ENCODE measurements at regions not wholly inside any gene's neighbourhood (a gene's known extent, or its start where the extent isn't known, plus 50 kb on each side); places are given as distances from the start of the nearest gene placed in this dataset.

- Histone ChIP-seq H2AK5ac (ENCODE audit: low read length, severe bottlenecking) (peak overlapping the region; percentile 91), H2BK5ac (ENCODE audit: low read depth, low read length, poor library complexity, severe bottlenecking) (peak overlapping the region; percentile 99), H3K9me3 (ENCODE audit: control insufficient read depth, low read length) (no peaks in the 10 kb centered on the region), H3K4ac (ENCODE audit: low read depth in 1 of 2, low read length in 2 of 2) (peak overlapping the region; percentile 100), H2BK12ac (ENCODE audit: low read length in 2 of 2) (peak overlapping the region; percentile 51 to 99), H2BK15ac (ENCODE audit: low read depth, poor library complexity, severe bottlenecking) (peak overlapping the region; percentile 62), H3K9ac (ENCODE audit: low read length) (peak overlapping the region; percentile 95), H3K27me3 (ENCODE audit: control insufficient read depth in 1 of 2, insufficient read depth in 1 of 2, low read length in 2 of 2) (no peaks in the 10 kb centered on the region), H3K4me2 (ENCODE audit: low read length, poor library complexity, severe bottlenecking) (peak overlapping the region; percentile 36), H3K4me3 (ENCODE audit: insufficient read depth in 1 of 2, low read depth in 1 of 2, low read length in 2 of 2) (peak overlapping the region in 1 of 2 experiments; percentile 61), H3K23ac (ENCODE audit: low read length in 2 of 2) (peak overlapping the region in 1 of 2 experiments; percentile 99), H2AFZ (ENCODE audit: low read depth, low read length) (no peak overlapping the region), H2BK120ac (ENCODE audit: low read depth, low read length) (peak overlapping the region; percentile 100), H3K18ac (ENCODE audit: low read depth in 1 of 2, low read length in 2 of 2) (peak overlapping the region; percentile 86 to 99), H3K4me1 (ENCODE audit: control insufficient read depth, insufficient read depth, low read depth, low read length) (peaks cover 60% of the 10 kb centered on the region), H3K79me1 (replicated peaks; ENCODE audit: low read length, poor library complexity, severe bottlenecking) (peaks cover 1% of the 10 kb centered on the region), H3K14ac (ENCODE audit: low read length in 2 of 2) (peak overlapping the region in 1 of 2 experiments; percentile 98), H3K36me3 (ENCODE audit: control insufficient read depth in 1 of 2, insufficient read depth in 2 of 2, low read depth in 1 of 2, low read length in 2 of 2) (no peaks in the 10 kb centered on the region), H4K8ac (ENCODE audit: low read length) (peak overlapping the region; percentile 99), H3K27ac (ENCODE audit: low read length, poor library complexity, severe bottlenecking) (peak overlapping the region; percentile 99), H4K91ac (ENCODE audit: low read length) (peak overlapping the region; percentile 95)
- peak; percentile 94 for DNase-seq
- 0% methylated on average over 52 of the region's 93 CpGs for WGBS
Observed at GRCh38 chr9:129482521-129483414, 138.1 kb downstream of the C9orf50 start.

- peak overlapping the region; percentile 92 to 98 for H3K18ac ChIP-seq (ENCODE audit: low read depth in 1 of 2, low read length in 2 of 2)
- H3K14ac ChIP-seq (ENCODE audit: low read length in 2 of 2), result peak overlapping the region; percentile 50 to 88
- H3K4me2 ChIP-seq (ENCODE audit: low read length, poor library complexity, severe bottlenecking), result peak overlapping the region; percentile 77
- H3K27me3 ChIP-seq (ENCODE audit: control insufficient read depth in 1 of 2, insufficient read depth in 1 of 2, low read length in 2 of 2), result no peaks in the 10 kb centered on the region
- peak overlapping the region; percentile 99 for H3K4ac ChIP-seq (ENCODE audit: low read depth in 1 of 2, low read length in 2 of 2)
- H3K9me3 ChIP-seq (ENCODE audit: control insufficient read depth, low read length), result no peaks in the 10 kb centered on the region
- H3K4me3 ChIP-seq (ENCODE audit: insufficient read depth in 1 of 2, low read depth in 1 of 2, low read length in 2 of 2), result peak overlapping the region; percentile 24 to 60
- peak overlapping the region; percentile 90 for H3K27ac ChIP-seq (ENCODE audit: low read length, poor library complexity, severe bottlenecking)
- H2BK12ac ChIP-seq (ENCODE audit: low read length in 2 of 2), result peak overlapping the region; percentile 99 to 100
- no peaks in the 10 kb centered on the region for H3K36me3 ChIP-seq (ENCODE audit: control insufficient read depth in 1 of 2, insufficient read depth in 2 of 2, low read depth in 1 of 2, low read length in 2 of 2)
- 11% methylated on average over 38 of the region's 55 CpGs for WGBS
- H4K91ac ChIP-seq (ENCODE audit: low read length), result peak overlapping the region; percentile 100
- peak overlapping the region; percentile 91 for H3K9ac ChIP-seq (ENCODE audit: low read length)
- peak overlapping the region; percentile 99 for H4K8ac ChIP-seq (ENCODE audit: low read length)
- H2AFZ ChIP-seq (ENCODE audit: low read depth, low read length), result no peak overlapping the region
- peaks cover 52% of the 10 kb centered on the region for H3K4me1 ChIP-seq (ENCODE audit: control insufficient read depth, insufficient read depth, low read depth, low read length)
- peak overlapping the region; percentile 95 for H2AK5ac ChIP-seq (ENCODE audit: low read length, severe bottlenecking)
- peak overlapping the region; percentile 100 for H2BK120ac ChIP-seq (ENCODE audit: low read depth, low read length)
- peak overlapping the region; percentile 99 for H2BK5ac ChIP-seq (ENCODE audit: low read depth, low read length, poor library complexity, severe bottlenecking)
- peak overlapping the region; percentile 22 to 23 for H3K23ac ChIP-seq (ENCODE audit: low read length in 2 of 2)
- DNase-seq, result peak; percentile 60
- peak overlapping the region; percentile 99 for H2BK15ac ChIP-seq (ENCODE audit: low read depth, poor library complexity, severe bottlenecking)
- peaks cover 1% of the 10 kb centered on the region for H3K79me1 ChIP-seq (replicated peaks; ENCODE audit: low read length, poor library complexity, severe bottlenecking)
Observed at GRCh38 chr9:129481810-129482511, 138.9 kb downstream of the C9orf50 start.

DNA sequence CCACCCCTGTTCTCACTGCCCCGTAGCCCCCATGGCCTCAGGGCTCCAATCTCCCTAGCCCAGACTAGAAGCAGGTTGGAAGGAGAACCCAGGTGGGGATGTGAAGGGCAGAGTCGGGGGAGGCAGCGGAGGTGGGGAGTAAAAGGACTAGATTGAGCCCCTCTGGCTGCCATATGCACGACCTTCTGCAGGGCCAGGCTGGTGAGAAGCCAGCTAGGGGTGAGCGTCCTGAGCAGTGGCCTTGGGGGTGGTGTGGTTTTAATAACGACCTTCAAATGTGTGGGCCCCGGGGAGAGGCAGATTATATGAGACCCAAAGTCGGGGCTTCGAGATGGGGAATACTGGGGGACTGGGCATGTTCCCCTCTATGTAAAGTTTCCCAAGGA is 139.5 kb downstream of the C9orf50 start:
- peak overlapping the region; percentile 95 for H2AK5ac ChIP-seq (ENCODE audit: low read length, severe bottlenecking)
- peak overlapping the region in 1 of 2 experiments; percentile 22 for H3K23ac ChIP-seq (ENCODE audit: low read length in 2 of 2)
- no peak for DNase-seq
- H3K4me3 ChIP-seq (ENCODE audit: insufficient read depth in 1 of 2, low read depth in 1 of 2, low read length in 2 of 2), result peak overlapping the region in 1 of 2 experiments; percentile 60
- H3K27ac ChIP-seq (ENCODE audit: low read length, poor library complexity, severe bottlenecking), result peak overlapping the region; percentile 90
- no peaks in the 10 kb centered on the region for H3K36me3 ChIP-seq (ENCODE audit: control insufficient read depth in 1 of 2, insufficient read depth in 2 of 2, low read depth in 1 of 2, low read length in 2 of 2)
- no peaks in the 10 kb centered on the region for H3K9me3 ChIP-seq (ENCODE audit: control insufficient read depth, low read length)
- WGBS, result 84% methylated on average over 6 of the region's 9 CpGs
- peak overlapping the region; percentile 100 for H4K91ac ChIP-seq (ENCODE audit: low read length)
- H3K14ac ChIP-seq (ENCODE audit: low read length in 2 of 2), result peak overlapping the region in 1 of 2 experiments; percentile 81
- H4K8ac ChIP-seq (ENCODE audit: low read length), result peak overlapping the region; percentile 99
- peak overlapping the region; percentile 99 for H2BK15ac ChIP-seq (ENCODE audit: low read depth, poor library complexity, severe bottlenecking)
- peak overlapping the region; percentile 99 to 100 for H2BK12ac ChIP-seq (ENCODE audit: low read length in 2 of 2)
- peak overlapping the region; percentile 91 for H3K9ac ChIP-seq (ENCODE audit: low read length)
- H3K79me1 ChIP-seq (replicated peaks; ENCODE audit: low read length, poor library complexity, severe bottlenecking), result peaks cover 1% of the 10 kb centered on the region
- H2BK5ac ChIP-seq (ENCODE audit: low read depth, low read length, poor library complexity, severe bottlenecking), result peak overlapping the region; percentile 4
- no peaks in the 10 kb centered on the region for H3K27me3 ChIP-seq (ENCODE audit: control insufficient read depth in 1 of 2, insufficient read depth in 1 of 2, low read length in 2 of 2)
- peak overlapping the region; percentile 77 for H3K4me2 ChIP-seq (ENCODE audit: low read length, poor library complexity, severe bottlenecking)
- H3K4me1 ChIP-seq (ENCODE audit: control insufficient read depth, insufficient read depth, low read depth, low read length), result peaks cover 49% of the 10 kb centered on the region
- no peak overlapping the region for H2AFZ ChIP-seq (ENCODE audit: low read depth, low read length)
- peak overlapping the region; percentile 100 for H2BK120ac ChIP-seq (ENCODE audit: low read depth, low read length)
- peak overlapping the region; percentile 92 to 98 for H3K18ac ChIP-seq (ENCODE audit: low read depth in 1 of 2, low read length in 2 of 2)
- H3K4ac ChIP-seq (ENCODE audit: low read depth in 1 of 2, low read length in 2 of 2), result peak overlapping the region; percentile 99

DNA sequence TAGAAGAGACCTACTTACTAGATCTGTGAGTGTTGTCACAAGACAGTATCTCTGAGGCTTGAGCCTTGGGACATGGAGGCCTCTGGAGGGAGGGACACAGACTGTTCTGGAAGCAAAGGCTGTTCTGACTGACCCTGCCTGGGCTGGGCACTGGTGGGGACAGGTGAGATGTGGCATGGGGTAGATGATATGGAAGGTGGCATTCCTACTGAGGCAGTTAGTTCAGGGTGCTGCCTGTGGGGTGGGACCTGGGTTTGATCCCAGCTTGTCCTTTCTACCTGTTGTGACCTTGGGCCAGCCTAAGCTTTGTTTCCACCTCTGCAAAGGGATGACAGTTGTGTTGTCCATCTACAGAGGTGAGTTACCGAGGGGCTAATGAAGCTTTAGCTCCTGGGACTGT is 140.2 kb downstream of the C9orf50 start:
- Histone ChIP-seq H3K9me3 (ENCODE audit: control insufficient read depth, low read length) (no peaks in the 10 kb centered on the region), H3K4me1 (ENCODE audit: control insufficient read depth, insufficient read depth, low read depth, low read length) (peaks cover 44% of the 10 kb centered on the region), H3K79me1 (replicated peaks; ENCODE audit: low read length, poor library complexity, severe bottlenecking) (peaks cover 1% of the 10 kb centered on the region), H2BK5ac (ENCODE audit: low read depth, low read length, poor library complexity, severe bottlenecking) (no peak overlapping the region), H3K27ac (ENCODE audit: low read length, poor library complexity, severe bottlenecking) (no peak overlapping the region), H3K9ac (ENCODE audit: low read length) (peak overlapping the region; percentile 91), H3K23ac (ENCODE audit: low read length in 2 of 2) (no peak overlapping the region), H2AFZ (ENCODE audit: low read depth, low read length) (no peak overlapping the region), H2BK15ac (ENCODE audit: low read depth, poor library complexity, severe bottlenecking) (peak overlapping the region; percentile 17), H3K4me3 (ENCODE audit: insufficient read depth in 1 of 2, low read depth in 1 of 2, low read length in 2 of 2) (no peak overlapping the region), H2BK120ac (ENCODE audit: low read depth, low read length) (peak overlapping the region; percentile 100), H4K91ac (ENCODE audit: low read length) (peak overlapping the region; percentile 96), H2BK12ac (ENCODE audit: low read length in 2 of 2) (peak overlapping the region; percentile 99 to 100), H3K4me2 (ENCODE audit: low read length, poor library complexity, severe bottlenecking) (no peak overlapping the region), H3K4ac (ENCODE audit: low read depth in 1 of 2, low read length in 2 of 2) (peak overlapping the region; percentile 76 to 99), H3K27me3 (ENCODE audit: control insufficient read depth in 1 of 2, insufficient read depth in 1 of 2, low read length in 2 of 2) (no peaks in the 10 kb centered on the region), H2AK5ac (ENCODE audit: low read length, severe bottlenecking) (peak overlapping the region; percentile 78), H3K18ac (ENCODE audit: low read depth in 1 of 2, low read length in 2 of 2) (peak overlapping the region; percentile 92 to 98), H3K14ac (ENCODE audit: low read length in 2 of 2) (no peak overlapping the region), H3K36me3 (ENCODE audit: control insufficient read depth in 1 of 2, insufficient read depth in 2 of 2, low read depth in 1 of 2, low read length in 2 of 2) (no peaks in the 10 kb centered on the region), H4K8ac (ENCODE audit: low read length) (peak overlapping the region; percentile 99)
- 100% methylated on average over 1 of the region's 1 CpG for WGBS
- DNase-seq, result no peak

Measured in mesenchymal stem cell (in vitro differentiated cells and primary cell).